HG03280 (cell line): ENCODE measurements at regions not wholly inside any gene's neighbourhood (a gene's known extent, or its start where the extent isn't known, plus 50 kb on each side); places are given as distances from the start of the nearest gene placed in this dataset.
"Not testable (repeated sequence)": the region's sequence is repeated elsewhere in the genome, so short reads cannot be mapped to it uniquely, and the experiment has no call there.

Experiments
- ATAC-seq: cut with Tn5 transposase; IDR thresholded peaks from one replicate; pipeline ENCODE4 v1.9.1; 2021; ENCODE audit warnings: mild to moderate bottlenecking, moderate library complexity; ENCODE audit not compliant: unreplicated experiment

DNA sequence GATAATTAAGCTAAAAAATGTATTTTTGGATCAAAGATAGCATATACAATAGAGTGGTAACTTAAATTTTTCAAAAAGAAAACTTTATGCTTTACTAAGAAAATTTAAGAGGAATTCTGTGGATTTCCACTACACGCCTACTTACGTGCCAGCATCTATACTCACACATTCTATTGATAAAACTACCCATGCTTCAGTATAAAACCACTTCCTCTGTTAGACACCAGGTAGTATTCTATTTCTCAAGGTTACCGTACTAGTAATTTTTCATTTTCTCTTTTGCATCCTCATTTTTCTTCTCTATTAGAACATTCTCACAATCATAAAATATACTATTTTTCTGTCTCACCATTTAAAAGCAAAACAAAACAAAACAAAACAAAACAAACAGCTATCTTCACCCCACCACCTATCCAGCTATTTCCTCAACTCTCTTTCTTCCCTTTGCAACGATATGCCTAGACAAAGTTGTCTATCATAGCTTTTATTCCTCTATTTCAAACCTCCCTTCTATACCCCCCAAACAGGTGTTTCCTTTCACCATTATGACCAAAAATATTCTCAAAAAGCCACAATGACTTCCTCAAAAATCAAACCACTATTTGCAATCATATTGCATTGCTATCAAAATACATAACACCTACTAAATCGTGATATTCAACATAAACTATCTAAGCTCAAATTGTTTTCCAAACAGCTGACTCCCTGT, 1652.0 kb downstream of the MRPL39 start:
- ATAC-seq = no peak

DNA sequence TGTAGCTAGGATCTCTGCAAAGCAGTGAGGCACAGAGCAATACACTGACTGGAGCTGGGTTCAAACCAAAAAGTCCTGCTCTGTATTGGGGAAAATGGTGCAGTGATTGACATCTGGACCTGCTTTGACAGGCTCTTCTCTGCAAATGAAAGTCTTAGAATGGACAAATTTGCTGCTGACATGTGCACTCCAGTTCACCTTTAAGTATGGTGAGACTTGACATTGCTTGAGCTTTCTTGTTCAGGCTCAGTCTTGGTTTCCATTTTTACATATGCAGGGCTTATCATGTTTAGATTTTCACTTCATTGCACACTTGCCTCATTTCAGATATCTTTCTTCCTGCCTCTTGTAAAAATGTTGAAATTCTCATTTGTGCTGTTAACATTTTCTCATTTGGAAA, 1655.0 kb downstream of the MRPL39 start:
- no peak for ATAC-seq

DNA sequence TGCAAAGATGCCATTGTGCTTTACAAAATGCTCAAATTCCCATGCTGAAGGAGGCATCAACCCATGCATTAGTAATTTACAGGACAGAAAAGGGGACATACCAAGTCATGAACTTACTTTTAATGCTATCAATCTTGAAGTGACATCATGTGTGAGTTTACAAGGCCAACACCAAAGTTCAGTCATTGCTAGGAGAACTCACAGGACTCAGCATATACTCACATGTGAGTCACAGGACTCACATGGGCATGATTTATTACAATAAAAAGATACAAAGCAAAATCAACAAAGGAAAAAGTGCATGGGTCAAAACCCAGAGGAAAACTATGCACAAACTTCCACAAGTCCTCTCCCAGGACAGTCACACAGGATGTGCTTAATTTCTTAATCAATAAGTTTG, 1656.0 kb downstream of the MRPL39 start:
- no peak for ATAC-seq

DNA sequence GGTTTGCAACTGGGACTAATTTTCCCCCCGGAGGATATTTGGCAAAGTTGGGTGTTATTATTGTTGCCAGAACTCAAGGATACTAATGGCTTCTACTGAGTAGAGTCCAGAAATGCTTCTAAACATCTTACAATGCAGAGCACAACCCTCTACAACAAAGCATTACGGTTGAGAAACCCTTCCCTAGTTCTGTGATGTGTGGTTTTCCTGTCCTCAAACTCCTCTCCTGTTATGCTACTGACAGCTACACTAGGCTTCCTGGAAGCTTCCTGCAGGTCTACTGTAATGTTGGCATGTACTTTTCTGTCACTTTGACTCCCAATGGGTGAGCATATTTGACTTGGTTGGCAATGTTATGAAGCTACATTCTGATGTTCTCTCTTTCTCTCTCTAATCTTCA, 1656.9 kb downstream of the MRPL39 start:
- ATAC-seq = no peak

DNA sequence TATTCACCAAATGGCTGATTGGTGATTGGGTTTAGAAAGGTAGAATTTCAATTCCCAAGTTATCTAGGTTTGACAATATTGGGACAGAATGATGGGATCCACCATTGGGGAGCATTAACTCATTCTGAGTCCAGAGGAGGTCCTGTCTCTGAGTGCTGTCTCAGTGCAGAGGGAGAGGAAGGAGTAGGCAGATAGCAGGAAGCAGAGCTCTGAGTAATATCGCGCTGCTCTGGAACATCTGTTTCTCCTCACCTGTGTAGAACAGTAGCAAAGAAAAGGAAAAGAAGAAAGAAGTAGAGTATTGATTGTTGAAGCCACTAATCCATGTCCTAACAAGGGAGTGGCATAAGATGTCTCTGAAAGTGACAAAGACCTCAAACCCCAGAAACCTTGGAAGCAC, 1657.8 kb downstream of the MRPL39 start:
- ATAC-seq = no peak

DNA sequence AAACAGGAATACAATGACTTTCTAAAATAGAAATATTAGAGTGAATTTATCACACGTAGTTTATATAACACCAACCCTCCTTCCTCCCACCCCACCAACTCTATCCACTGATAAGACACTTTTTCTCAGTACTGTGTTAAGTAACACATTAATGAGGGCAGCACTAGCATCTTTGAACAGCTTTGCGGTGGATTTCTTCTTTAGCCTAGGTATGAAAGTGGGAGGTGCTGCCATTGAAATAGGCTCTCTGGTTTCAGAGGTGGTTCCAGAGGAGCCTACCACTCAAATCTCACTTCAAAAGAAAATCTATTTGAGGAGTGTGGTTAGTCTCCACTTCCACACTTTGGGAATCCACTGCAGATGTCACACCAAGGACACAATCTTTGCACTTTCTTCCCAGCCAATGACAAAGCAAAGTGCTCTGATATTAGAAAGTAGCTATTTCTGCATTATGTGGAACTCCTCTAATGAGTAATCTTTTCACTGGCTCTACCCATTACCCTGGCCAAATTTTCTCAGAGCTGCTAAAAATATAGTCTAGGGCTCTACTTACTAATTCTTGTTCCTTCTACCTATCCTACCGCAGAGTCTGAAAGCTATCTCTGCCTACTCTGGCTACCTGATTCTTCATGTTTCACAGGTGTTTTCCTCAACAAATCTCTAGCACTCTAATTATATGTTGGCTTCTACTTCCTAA, 1667.8 kb downstream of the MRPL39 start:
- ATAC-seq = no peak

DNA sequence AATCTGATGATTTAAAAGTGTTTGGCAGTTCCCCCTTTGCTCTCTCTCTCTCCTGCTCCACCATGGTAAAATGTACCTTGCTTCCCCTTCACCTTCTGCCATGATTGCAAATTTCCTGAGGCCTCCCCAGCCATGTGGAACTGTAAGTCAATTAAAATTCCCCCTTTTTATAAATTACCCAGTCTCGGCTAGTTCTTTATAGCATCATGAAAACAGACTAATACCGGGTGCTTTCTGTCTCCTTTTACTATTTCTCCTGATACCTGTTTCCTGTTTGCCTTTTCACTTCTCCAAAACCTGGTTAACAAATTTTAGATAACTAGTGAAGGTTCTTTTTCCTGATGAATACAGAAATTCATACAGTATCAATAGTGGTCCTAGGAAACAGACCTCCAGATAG, 1670.3 kb downstream of the MRPL39 start:
- ATAC-seq = no peak

DNA sequence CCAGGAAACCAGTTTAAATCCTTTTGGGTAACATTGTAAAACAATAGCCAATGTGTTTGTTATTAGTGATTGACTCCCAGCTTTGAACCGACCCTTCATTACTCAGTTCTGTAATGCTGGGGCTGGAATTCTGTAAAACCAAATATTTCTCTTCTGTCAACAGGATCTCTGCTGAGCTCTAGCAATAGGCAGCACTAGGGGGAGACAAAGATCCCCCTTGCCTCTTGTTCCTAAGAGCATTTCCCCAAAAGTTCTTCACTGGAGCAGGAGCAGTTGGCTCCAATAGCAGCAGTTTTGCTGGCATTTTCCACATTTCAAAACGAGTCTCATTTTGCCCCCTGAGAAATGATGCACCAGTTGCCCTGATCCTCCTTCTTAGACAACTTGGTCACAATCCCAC, 1671.1 kb downstream of the MRPL39 start:
- ATAC-seq = no peak

DNA sequence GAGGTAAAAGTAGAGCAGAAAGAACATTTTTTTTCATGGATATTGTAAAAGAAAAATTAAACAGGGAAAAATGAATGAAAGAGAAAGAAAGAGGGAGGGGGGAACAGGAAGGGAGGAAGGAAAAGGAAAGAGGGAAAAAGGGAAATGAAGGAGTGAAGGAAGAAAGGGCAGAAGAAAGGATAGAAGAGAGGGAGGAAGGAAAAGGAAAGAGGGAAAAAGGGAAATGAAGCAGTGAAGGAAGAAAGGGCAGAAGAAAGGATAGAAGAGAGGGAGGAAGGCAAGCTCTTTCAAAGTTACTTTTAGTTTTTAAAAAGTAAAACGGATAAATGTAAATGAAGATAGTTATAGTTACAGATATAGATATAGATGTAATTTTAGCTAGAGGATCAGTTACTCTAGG, 1676.7 kb downstream of the MRPL39 start:
- no peak for ATAC-seq

DNA sequence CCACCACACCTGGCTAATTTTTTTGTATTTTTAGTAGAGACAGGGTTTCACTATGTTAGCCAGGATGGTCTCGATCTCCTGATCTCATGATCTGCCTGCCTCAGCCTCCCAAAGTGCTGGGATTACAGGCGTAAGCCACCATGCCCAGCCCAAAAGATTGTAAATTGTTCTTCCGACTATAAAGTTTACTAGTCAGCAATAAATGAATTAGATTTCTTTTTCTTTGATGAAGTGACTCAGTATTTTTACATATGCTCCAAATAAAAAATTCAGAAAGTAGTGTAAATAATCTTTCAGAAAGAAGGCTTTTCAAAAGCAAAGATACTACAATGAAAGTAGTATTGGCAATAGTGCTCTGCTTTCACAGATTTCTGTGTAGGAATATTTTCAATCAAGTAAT, 1680.9 kb downstream of the MRPL39 start:
- not testable (repeated sequence) for ATAC-seq

DNA sequence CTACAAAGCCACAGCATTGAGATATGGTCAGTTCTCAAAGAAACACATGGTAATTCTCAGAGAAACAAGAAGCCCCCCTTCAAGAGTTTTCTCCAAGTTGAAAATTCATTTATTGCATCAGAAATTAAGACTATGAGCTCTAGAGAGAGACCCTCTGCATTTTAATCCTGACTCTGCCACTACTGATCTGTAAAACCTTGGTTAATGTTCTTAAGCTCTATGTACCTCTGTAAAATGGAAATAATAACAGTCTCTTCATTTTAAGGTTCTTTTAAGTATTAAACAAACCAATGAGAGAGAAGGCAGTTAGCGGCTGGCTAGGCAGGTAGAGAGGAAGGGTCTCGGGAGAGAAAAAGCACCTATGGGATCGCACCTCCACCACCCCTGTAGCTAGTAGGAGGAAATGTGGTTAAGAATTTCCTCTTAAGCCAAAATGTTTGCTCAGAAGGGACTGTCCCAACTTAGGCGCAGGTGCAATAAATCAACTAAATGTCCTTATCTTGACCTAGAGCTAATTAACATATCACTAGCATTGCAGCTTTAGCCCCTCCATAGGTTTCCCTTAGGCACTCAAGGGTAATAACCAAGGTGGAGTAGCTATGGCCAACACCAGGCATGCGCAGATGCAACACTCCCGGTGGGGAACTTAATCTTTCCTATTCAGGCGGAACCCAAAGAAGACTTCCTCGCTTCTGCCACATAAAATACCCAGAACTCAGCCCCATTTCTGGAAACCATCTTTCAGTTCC, 1685.4 kb downstream of the MRPL39 start:
- ATAC-seq = no peak

DNA sequence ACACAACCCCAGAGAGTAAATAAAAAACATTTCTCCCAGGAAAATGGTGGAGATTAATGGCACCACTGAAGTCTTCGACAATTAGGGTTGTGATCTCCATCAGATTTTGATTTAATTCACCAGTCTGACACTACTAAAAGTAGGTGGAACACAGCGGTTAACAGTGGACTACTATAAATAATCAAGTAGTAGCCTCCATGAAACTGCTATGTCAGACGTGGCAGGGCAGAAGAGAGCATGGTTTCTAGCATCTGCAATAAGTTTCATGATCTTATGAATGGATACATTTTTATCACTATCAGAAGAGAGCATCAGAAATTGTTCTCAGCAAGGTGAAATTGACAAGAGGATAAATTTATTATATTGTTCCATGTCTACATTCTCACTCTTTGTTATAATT, 1706.6 kb downstream of the MRPL39 start:
- no peak for ATAC-seq

DNA sequence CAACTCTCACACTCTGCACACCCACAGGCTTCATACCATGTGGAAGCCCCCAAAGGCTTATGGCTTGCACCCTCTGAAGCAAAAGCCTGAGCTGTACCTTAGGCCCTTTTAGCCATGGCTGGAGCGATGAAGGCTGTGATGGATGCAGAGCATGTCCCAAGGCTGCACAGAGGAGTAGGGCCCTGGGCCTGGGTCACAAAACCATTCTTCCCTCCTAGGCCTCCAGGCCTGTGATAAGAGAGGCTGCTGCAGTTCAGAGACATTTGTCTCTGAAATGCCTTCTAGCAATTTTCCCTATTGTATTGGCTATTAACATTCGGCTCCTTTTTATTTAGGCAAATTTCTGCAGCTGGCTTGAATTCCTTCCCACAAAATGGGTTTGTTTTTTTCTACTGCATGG, 1707.7 kb downstream of the MRPL39 start:
- no peak for ATAC-seq

DNA sequence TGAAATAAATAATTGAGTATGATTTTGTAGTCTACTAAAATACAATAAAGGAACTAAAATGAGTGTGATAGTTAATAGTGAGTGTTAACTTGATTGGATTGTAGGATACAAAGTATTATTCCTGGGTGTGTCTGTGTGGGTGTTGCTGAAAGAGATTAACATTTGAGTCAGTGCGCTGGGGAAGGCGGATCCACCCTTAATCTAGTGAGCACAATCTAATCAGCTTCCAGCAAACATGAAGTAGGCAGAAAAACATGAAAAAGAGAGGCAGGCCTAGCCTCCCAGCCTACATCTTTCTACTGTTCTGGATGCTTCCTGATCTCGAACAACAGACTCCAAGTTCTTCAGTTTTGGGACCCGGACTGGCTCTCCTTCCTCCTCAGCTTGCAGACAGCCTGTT, 1716.6 kb downstream of the MRPL39 start:
- no peak for ATAC-seq

DNA sequence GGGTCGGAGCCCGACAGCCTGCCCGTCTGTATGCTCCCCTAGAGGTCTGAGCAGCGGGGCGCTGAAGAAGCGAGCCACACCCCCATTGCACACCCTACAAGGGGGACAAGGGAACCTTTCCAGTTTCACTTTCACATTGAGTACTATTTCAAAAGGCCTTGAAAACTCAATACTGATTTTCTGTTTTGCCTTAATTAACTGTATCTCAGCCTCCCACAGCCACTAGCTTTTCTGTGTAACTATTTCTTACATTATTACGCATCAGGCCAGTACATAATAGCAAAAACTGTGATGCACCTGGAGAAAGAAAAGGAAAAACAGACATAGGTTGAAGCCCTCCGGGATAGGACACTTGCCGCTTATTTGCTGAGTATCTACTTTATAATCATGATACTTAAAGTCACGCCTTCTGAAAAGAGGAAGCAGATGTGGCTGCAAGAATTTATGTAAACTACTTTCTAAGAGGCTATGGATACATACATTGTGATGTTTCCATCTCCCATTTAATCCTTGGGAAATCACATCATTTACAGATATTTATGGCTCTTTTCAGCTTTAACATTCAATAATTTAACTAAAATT, 1719.5 kb downstream of the MRPL39 start:
- no peak for ATAC-seq

DNA sequence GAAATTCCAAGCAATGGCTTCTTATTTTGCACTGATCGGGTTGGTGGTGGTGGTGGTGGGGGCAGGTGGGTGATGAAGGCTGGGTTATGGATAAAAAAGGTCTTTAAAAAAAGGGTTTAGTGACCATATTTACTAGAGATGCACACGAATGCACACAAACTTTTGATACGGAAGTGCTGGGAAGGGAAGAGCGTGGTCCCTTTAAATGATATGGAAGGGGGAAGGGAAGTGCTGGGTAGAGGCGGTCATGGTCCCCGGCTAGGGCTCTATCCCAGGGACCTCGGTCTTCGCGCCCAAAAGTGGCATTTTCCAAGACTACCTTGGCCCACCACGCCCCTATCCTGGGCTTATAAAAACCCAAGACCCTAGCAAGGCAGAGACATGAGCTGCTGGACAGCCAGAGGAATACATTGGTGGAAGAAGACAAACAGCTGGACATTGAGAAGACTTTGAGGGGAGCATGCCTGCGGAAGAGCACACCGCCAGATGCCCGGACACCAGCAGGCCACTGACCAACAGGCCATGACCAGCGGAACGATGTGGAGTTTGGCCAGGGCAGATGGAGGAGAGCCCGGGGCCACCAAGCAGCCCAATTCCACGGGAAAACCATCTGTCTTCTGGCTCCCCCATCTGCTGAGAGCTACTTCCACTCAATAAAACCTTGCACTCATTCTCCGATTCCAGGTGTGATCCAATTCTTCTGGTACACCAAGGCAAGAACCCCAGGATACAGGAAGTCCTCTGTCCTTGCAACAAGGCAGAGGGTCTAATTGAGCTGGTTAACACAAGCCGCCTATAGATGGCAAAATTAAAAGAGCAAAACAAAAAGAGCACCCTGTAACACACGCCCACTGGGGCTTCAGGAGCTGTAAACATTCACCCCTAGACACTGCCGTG, 1720.2 kb downstream of the MRPL39 start:
- no peak for ATAC-seq

DNA sequence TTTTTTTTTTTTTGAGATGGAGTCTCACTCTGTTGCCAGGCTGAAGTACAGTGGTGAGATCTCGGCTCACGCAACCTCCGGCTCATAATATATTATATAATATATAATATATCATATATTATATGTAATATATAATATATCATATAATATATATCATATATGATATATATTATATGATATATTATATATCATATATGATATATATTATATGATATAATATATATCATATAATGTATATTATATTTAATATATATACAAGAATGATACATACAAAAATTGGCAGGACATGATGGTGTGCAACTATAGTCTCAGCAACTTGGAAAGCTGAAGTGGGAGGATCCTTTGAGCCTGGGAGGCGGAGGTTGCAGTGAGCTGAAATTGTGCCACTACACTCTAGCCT, 1725.5 kb downstream of the MRPL39 start:
- ATAC-seq = no peak

DNA sequence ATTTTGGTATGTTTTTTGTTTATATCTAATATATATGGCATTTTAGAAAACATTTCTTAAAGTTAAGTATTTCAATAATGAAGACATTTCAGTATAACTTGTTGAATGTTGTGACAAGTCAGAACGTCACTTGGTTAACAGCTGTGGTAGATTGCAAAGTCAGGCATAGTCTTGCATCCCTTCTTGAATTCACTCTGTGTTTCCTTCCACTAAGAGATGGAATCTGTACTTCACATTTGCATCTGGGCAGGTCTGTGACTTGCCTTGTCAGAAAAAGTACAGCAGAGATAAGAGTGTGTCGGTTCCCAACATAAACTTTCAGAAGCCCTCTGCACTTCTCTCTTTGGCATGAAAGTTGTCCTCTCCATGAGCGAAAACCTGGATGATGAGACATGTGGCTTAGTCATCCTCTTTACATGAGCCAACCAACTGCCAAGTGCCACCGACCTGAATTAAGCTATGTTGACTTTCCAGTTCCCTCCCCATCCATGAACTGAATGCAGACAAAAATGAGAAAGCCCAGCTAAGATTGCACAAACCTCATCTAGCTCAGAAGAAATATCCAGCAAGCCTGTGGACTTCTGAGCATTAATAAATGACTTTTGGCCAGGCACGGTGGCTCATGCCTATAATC, 1730.2 kb downstream of the MRPL39 start:
- no peak for ATAC-seq

DNA sequence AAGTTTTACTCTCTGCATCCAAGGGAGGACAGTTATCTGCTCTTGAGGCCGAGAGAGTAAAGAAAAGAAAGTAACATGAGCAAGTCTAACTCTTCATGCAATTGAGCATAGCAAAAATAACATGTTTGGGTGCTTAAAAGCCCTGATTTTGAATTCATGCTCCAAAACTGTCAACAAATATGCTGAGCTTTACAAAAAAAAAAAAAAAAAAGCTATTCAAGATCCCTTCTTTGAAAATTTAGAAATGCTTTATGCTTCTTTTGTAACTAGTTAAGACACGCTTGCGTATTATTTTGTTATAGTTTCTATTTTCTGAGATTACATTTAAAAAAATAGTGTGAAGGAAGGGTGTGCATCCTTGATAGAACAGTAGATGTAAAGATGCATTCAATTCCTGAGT, 1733.0 kb downstream of the MRPL39 start:
- ATAC-seq = no peak

DNA sequence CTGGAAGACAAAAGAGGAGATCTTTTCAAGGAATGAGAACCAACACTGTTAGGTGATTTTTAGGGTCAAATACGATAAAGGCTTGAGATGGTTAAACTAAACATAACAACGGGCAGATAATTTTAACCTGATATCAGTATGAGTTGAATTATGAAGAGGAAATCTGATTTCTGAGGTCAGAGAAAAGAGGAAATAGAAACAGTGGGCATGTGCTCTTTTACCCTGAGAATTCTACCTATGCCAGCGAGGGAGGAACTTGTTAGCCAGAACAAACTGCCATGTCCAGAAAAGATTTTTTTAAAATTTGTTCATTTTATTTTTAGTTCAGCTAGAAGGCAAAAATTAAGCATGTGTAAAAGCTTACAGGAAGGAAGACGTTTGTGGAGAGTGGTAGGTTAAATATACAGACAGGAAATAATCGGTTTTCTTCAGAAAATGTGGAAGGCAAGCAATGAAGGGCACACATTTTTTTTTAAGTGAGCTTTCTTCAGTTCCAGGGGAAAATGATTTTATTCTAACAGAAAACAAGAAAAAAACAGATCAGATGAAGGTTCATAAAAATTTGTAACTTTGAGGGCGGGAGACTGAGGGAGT, 1745.3 kb downstream of the MRPL39 start:
- no peak for ATAC-seq
